Liver (tissue), 8 donors: ENCODE measurements at regions not wholly inside any gene's neighbourhood (a gene's known extent, or its start where the extent isn't known, plus 50 kb on each side); places are given as distances from the start of the nearest gene placed in this dataset.

Experiments
- DNase-seq: peaks from one replicate; pipeline ENCODE4 v3.0.0-alpha.2; 2017; ENCODE audit warnings: low spot score
- H3K27ac ChIP-seq, 2 donors: one replicate each; pipeline ENCODE4 v1.7.0; 2013; ENCODE audit warnings: inconsistent platforms in 2 of 2, low read length in 2 of 2, control low read depth in 1 of 2, low read depth in 1 of 2, mild to moderate bottlenecking in 1 of 2
- H3K27me3 ChIP-seq, 4 donors: one replicate each; pipeline versions ENCODE4 v1.6.1 to v1.7.0; 2013; ENCODE audit warnings: low read length in 3 of 4, inconsistent platforms in 1 of 4, mild to moderate bottlenecking in 1 of 4, moderate library complexity in 1 of 4; ENCODE audit not compliant: control insufficient read depth in 4 of 4, insufficient read depth in 4 of 4
- H3K36me3 ChIP-seq, 4 donors: one replicate each; pipeline versions ENCODE4 v1.6.1 to v1.7.0; 2013; ENCODE audit warnings: low read length in 3 of 4, mild to moderate bottlenecking in 3 of 4, low read depth in 1 of 4, moderate library complexity in 1 of 4; ENCODE audit not compliant: control insufficient read depth in 4 of 4, insufficient read depth in 3 of 4
- H3K4me1 ChIP-seq, 4 donors: one replicate each; pipeline versions ENCODE4 v1.6.1 to v1.7.0; 2013; ENCODE audit warnings: low read length in 3 of 4, mild to moderate bottlenecking in 3 of 4, moderate library complexity in 1 of 4; ENCODE audit not compliant: control insufficient read depth in 4 of 4, insufficient read depth in 4 of 4
- H3K4me3 ChIP-seq, 3 donors: one replicate each; pipeline versions ENCODE4 v1.6.1 to v1.7.0; 2013; ENCODE audit warnings: low read length in 3 of 3, control low read depth in 1 of 3, low read depth in 1 of 3, mild to moderate bottlenecking in 1 of 3
- H3K9ac ChIP-seq, 2 donors: one replicate each; pipeline ENCODE4 v1.7.0; 2013; ENCODE audit warnings: low read length in 2 of 2, mild to moderate bottlenecking in 2 of 2, moderate library complexity in 2 of 2, control low read depth in 1 of 2, low read depth in 1 of 2
- H3K9me3 ChIP-seq, 4 donors: one replicate each; pipeline versions ENCODE4 v1.6.1 to v1.7.0; 2013; ENCODE audit warnings: low read length in 3 of 4; ENCODE audit not compliant: control insufficient read depth in 4 of 4
- CTCF ChIP-seq: fragments of 150-350 bp; IDR thresholded peaks from 2 replicates; pipeline ENCODE4 v1.5.1; 2017; ENCODE audit warnings: improper control_type of control experiment, low read depth, low read length; ENCODE audit not compliant: missing input control
- EGR1 ChIP-seq, 2 donors: IDR thresholded peaks; 2 replicates each; pipeline ENCODE4 v1.6.1; 2016 to 2018; ENCODE audit warnings: antibody characterized with exemption in 2 of 2, low read depth in 2 of 2
- FOXA1 ChIP-seq: IDR thresholded peaks from 2 replicates; pipeline ENCODE4 v1.6.1; 2016; ENCODE audit warnings: antibody characterized with exemption
- GABPA ChIP-seq, 2 donors: IDR thresholded peaks in 1 of 2; conservative IDR thresholded peaks in 1 of 2; 2 replicates each; pipeline ENCODE4 v1.6.1; 2016; ENCODE audit warnings: antibody characterized with exemption in 2 of 2, mild to moderate bottlenecking in 1 of 2, moderate library complexity in 1 of 2
- HNF4A ChIP-seq, 2 donors: conservative IDR thresholded peaks; 2 replicates each; pipeline ENCODE4 v1.6.1; 2016; ENCODE audit warnings: antibody characterized with exemption in 2 of 2, mild to moderate bottlenecking in 2 of 2
- JUND ChIP-seq, 2 donors: IDR thresholded peaks; 2 replicates each; pipeline ENCODE4 v1.6.1; 2016; ENCODE audit warnings: antibody characterized with exemption in 2 of 2
- MAX ChIP-seq: IDR thresholded peaks from 2 replicates; pipeline ENCODE4 v1.6.1; 2016; ENCODE audit warnings: antibody characterized with exemption
- NR2F2 ChIP-seq: IDR thresholded peaks from 2 replicates; pipeline ENCODE4 v1.6.1; 2016; ENCODE audit warnings: antibody characterized with exemption
- RAD21 ChIP-seq, 2 donors: IDR thresholded peaks; 2 replicates each; pipeline ENCODE4 v1.6.1; 2016; ENCODE audit warnings: antibody characterized with exemption in 2 of 2, mild to moderate bottlenecking in 2 of 2
- REST ChIP-seq: IDR thresholded peaks from 2 replicates; pipeline ENCODE4 v1.6.1; 2016; ENCODE audit warnings: antibody characterized with exemption, mild to moderate bottlenecking
- RXRA ChIP-seq, 2 donors: IDR thresholded peaks; 2 replicates each; pipeline ENCODE4 v1.6.1; 2017 to 2018; ENCODE audit warnings: antibody characterized with exemption in 2 of 2, mild to moderate bottlenecking in 1 of 2
- SP1 ChIP-seq: IDR thresholded peaks from 2 replicates; pipeline ENCODE4 v1.6.1; 2018; ENCODE audit warnings: antibody characterized with exemption, mild to moderate bottlenecking
- TAF1 ChIP-seq: conservative IDR thresholded peaks from 2 replicates; pipeline ENCODE4 v1.6.1; 2016; ENCODE audit warnings: antibody characterized with exemption, mild to moderate bottlenecking
- YY1 ChIP-seq: IDR thresholded peaks from 2 replicates; pipeline ENCODE4 v1.6.1; 2016; ENCODE audit warnings: antibody characterized with exemption, mild to moderate bottlenecking
- ZBTB33 ChIP-seq: IDR thresholded peaks from 2 replicates; pipeline ENCODE4 v1.6.1; 2016; ENCODE audit warnings: antibody characterized with exemption
- WGBS: extraction: QIAGEN DNeasy Blood & Tissue Kit; methylation state at CpG from one replicate; pipeline ENCODE4 v1.1.7; 2013; 5-methylcytosine and 5-hydroxymethylcytosine counted together
- donor health status: healthy.
- donor health status: healthy.
- donor health status: healthy.
- donor health status: healthy.
- donor health status: healthy.

GRCh38 chr13:31945202-31945961, 86.2 kb upstream of the FRY start:
- H3K4me1 ChIP-seq = peaks cover 2 to 25% (median 11%) of the 10 kb centered on the region in 4 donors
- peak overlapping the region; percentile 2 to 71 for H3K27ac ChIP-seq
- no peak overlapping the region for H3K9ac ChIP-seq
- H3K9me3 ChIP-seq = no peaks in the 10 kb centered on the region
- WGBS = 49% methylated on average over 14 of the region's 14 CpGs
- H3K36me3 ChIP-seq = no peaks in the 10 kb centered on the region
- H3K27me3 ChIP-seq = no peaks in the 10 kb centered on the region
- TF ChIP-seq JUND (IDR thresholded peaks at IDR 0.05) (peak in 1 of 2 donors; percentile 55), GABPA (IDR thresholded peaks at IDR 0.05 in 1 of 2, conservative IDR thresholded peaks at IDR 0.05 in 1 of 2) (no peak), FOXA1 (no peak), SP1 (peak; percentile 40), TAF1 (peak; percentile 58), ZBTB33 (no peak), RXRA (IDR thresholded peaks at IDR 0.05) (peak in 1 of 2 donors; percentile 8), RAD21 (IDR thresholded peaks at IDR 0.05) (peak; percentile 8 to 18), YY1 (peak; percentile 49), HNF4A (conservative IDR thresholded peaks at IDR 0.05) (peak; percentile 40 to 48), MAX (peak; percentile 22)
- no peak for DNase-seq
- peak overlapping the region; percentile 11 to 44 (median 29) for H3K4me3 ChIP-seq

- WGBS = 50% methylated on average over 3 of the region's 3 CpGs
- no peaks in the 10 kb centered on the region for H3K27me3 ChIP-seq
- no peak for DNase-seq
- no peaks in the 10 kb centered on the region for H3K36me3 ChIP-seq
- no peak overlapping the region for H3K9ac ChIP-seq
- H3K27ac ChIP-seq = peak overlapping the region; percentile 2 to 71
- H3K4me1 ChIP-seq = peaks cover 2 to 26% (median 11%) of the 10 kb centered on the region in 4 donors
- H3K9me3 ChIP-seq = no peaks in the 10 kb centered on the region
- H3K4me3 ChIP-seq = peak overlapping the region; percentile 11 to 44 (median 29)
- TF ChIP-seq YY1 (no peak), RXRA (IDR thresholded peaks at IDR 0.05) (no peak), EGR1 (IDR thresholded peaks at IDR 0.05; ENCODE audit: low read depth in 2 of 2) (no peak), GABPA (IDR thresholded peaks at IDR 0.05 in 1 of 2, conservative IDR thresholded peaks at IDR 0.05 in 1 of 2) (no peak), REST (no peak), SP1 (no peak), CTCF (no peak), NR2F2 (no peak), MAX (no peak), HNF4A (conservative IDR thresholded peaks at IDR 0.05) (no peak)
Measured at GRCh38 chr13:31946091-31946770, 85.3 kb upstream of the FRY start.
